WTC11 (cell line): ENCODE measurements at regions not wholly inside any gene's neighbourhood (a gene's known extent, or its start where the extent isn't known, plus 50 kb on each side); places are given as distances from the start of the nearest gene placed in this dataset.

Source experiments
- ATAC-seq: fragments of 200-7000 bp; cut with Tn5 transposase; 2 replicates; pipeline ENCODE4 v1.10.0; 2021; ENCODE audit warnings: mild to moderate bottlenecking, moderate library complexity
- CTCF ChIA-PET: fragments of 300-600 bp; sonication (Branson Sonifier 250); formaldehyde crosslinking; loops from one replicate; lab custom pipeline; 2021; ENCODE audit warnings: antibody characterized with exemption; lab: Charles Lee
- POLR2A ChIA-PET: fragments of 350-600 bp; sonication (Branson Sonifier 250); formaldehyde crosslinking; loops from one replicate; lab custom pipeline; 2021; ENCODE audit warnings: antibody characterized with exemption; lab: Charles Lee
- DNase-seq: peaks from one replicate; pipeline ENCODE4 v3.0.0; 2021; ENCODE audit warnings: low spot score
- H3K27ac Mint-ChIP-seq: 2 replicates; pipeline ENCODE4 v1.8.0; 2021; ENCODE audit warnings: mixed read lengths
- H3K27me3 Mint-ChIP-seq: 2 replicates; pipeline ENCODE4 v1.8.0; 2021; ENCODE audit warnings: low read depth, mild to moderate bottlenecking, moderate library complexity, mixed read lengths
- H3K36me3 Mint-ChIP-seq: 2 replicates; pipeline ENCODE4 v1.8.0; 2021; ENCODE audit warnings: mixed read lengths
- H3K4me1 Mint-ChIP-seq: 2 replicates; pipeline ENCODE4 v1.8.0; 2022; ENCODE audit warnings: mixed read lengths
- H3K4me3 Mint-ChIP-seq: 2 replicates; pipeline ENCODE4 v1.8.0; 2021; ENCODE audit warnings: mild to moderate bottlenecking, moderate library complexity, mixed read lengths
- H3K9me3 Mint-ChIP-seq: 2 replicates; pipeline ENCODE4 v1.8.0; 2021; ENCODE audit warnings: mixed read lengths
- ATF1 ChIP-seq: sonication (generic); formaldehyde crosslinking; IDR thresholded peaks from 2 replicates; pipeline ENCODE4 v1.8.1; 2023; ENCODE audit warnings: mild to moderate bottlenecking, moderate library complexity, missing genetic modification reagents
- ELF4 ChIP-seq: sonication (generic); formaldehyde crosslinking; IDR thresholded peaks from 2 replicates; pipeline ENCODE4 v1.8.1; 2022; ENCODE audit warnings: low read depth, mild to moderate bottlenecking, moderate library complexity, missing genetic modification reagents
- EMX1 ChIP-seq: fragments of 250-450 bp; sonication (Bioruptor Pico); IDR thresholded peaks from 2 replicates; pipeline ENCODE4 v1.8.0; 2021; ENCODE audit warnings: mild to moderate bottlenecking
- ESRRA ChIP-seq: sonication (generic); formaldehyde crosslinking; IDR thresholded peaks from 2 replicates; pipeline ENCODE4 v1.8.1; 2022; ENCODE audit warnings: mild to moderate bottlenecking, missing genetic modification reagents, borderline replicate concordance
- GRHL2 ChIP-seq: fragments of 250-450 bp; sonication (Bioruptor Pico); IDR thresholded peaks from 2 replicates; pipeline ENCODE4 v1.8.0; 2022; ENCODE audit warnings: mild to moderate bottlenecking, moderate library complexity; ENCODE audit not compliant: insufficient replicate concordance, severe bottlenecking
- JAZF1 ChIP-seq: fragments of 250-450 bp; sonication (Bioruptor Pico); IDR thresholded peaks from 2 replicates; pipeline ENCODE4 v1.9.0; 2021; ENCODE audit warnings: moderate library complexity, mild to moderate bottlenecking, inconsistent platforms
- NFE2L1 ChIP-seq: sonication (generic); formaldehyde crosslinking; IDR thresholded peaks from 2 replicates; pipeline ENCODE4 v1.8.1; 2023; ENCODE audit warnings: missing genetic modification reagents
- NFYB ChIP-seq: sonication (generic); formaldehyde crosslinking; conservative IDR thresholded peaks from 2 replicates; pipeline ENCODE4 v1.8.0; 2022; ENCODE audit warnings: low read depth, missing genetic modification reagents
- NR2C2 ChIP-seq: sonication (generic); formaldehyde crosslinking; IDR thresholded peaks from 2 replicates; pipeline ENCODE4 v1.8.0; 2022; ENCODE audit warnings: mild to moderate bottlenecking, missing genetic modification reagents
- SMAD3 ChIP-seq: sonication (generic); formaldehyde crosslinking; IDR thresholded peaks from 2 replicates; pipeline ENCODE4 v1.8.0; 2022; ENCODE audit warnings: missing genetic modification reagents, mild to moderate bottlenecking, borderline replicate concordance
- SP1 ChIP-seq: sonication (generic); formaldehyde crosslinking; conservative IDR thresholded peaks from 2 replicates; pipeline ENCODE4 v1.8.1; 2022; ENCODE audit warnings: missing genetic modification reagents
- TCF7 ChIP-seq: sonication (generic); formaldehyde crosslinking; IDR thresholded peaks from 2 replicates; pipeline ENCODE4 v1.8.0; 2022; ENCODE audit warnings: mild to moderate bottlenecking, low read depth, missing genetic modification reagents, moderate library complexity
- ZBTB21 ChIP-seq: sonication (generic); formaldehyde crosslinking; IDR thresholded peaks from 2 replicates; pipeline ENCODE4 v1.8.1; 2023; ENCODE audit warnings: mild to moderate bottlenecking, missing genetic modification reagents, borderline replicate concordance
- ZNF219 ChIP-seq: sonication (generic); formaldehyde crosslinking; IDR thresholded peaks from 2 replicates; pipeline ENCODE4 v1.8.0; 2023; ENCODE audit warnings: missing genetic modification reagents, mild to moderate bottlenecking, borderline replicate concordance
- ZNF263 ChIP-seq: sonication (generic); formaldehyde crosslinking; IDR thresholded peaks from 2 replicates; pipeline ENCODE4 v1.8.1; 2022; ENCODE audit warnings: low read depth, mild to moderate bottlenecking, moderate library complexity, missing genetic modification reagents
- ZNF396 ChIP-seq: fragments of 250-450 bp; sonication (Bioruptor Pico); IDR thresholded peaks from 2 replicates; pipeline ENCODE4 v1.8.0; 2021; ENCODE audit warnings: mild to moderate bottlenecking, moderate library complexity, borderline replicate concordance
- ZNF416 ChIP-seq: fragments of 250-450 bp; sonication (Bioruptor Pico); IDR thresholded peaks from 2 replicates; pipeline ENCODE4 v1.9.0; 2021; ENCODE audit warnings: mild to moderate bottlenecking, inconsistent platforms
- ZNF671 ChIP-seq: fragments of 250-450 bp; sonication (Bioruptor Pico); IDR thresholded peaks from 2 replicates; pipeline ENCODE4 v1.8.0; 2021; ENCODE audit warnings: mild to moderate bottlenecking
- TF ChIP-seq, protein P1 (sequence below): sonication (generic); formaldehyde crosslinking; IDR thresholded peaks from 2 replicates; pipeline ENCODE4 v1.8.1; 2022; ENCODE audit warnings: missing genetic modification reagents, borderline replicate concordance
- TF ChIP-seq, protein P2 (sequence below): sonication (generic); formaldehyde crosslinking; IDR thresholded peaks from 2 replicates; pipeline ENCODE4 v1.8.0; 2022; ENCODE audit warnings: mild to moderate bottlenecking, missing genetic modification reagents
- TF ChIP-seq, protein P3 (sequence below): sonication (generic); formaldehyde crosslinking; IDR thresholded peaks from 2 replicates; pipeline ENCODE4 v1.8.1; 2023; ENCODE audit warnings: mild to moderate bottlenecking, missing genetic modification reagents, moderate library complexity
- TF ChIP-seq, protein P4 (sequence below): fragments of 250-450 bp; sonication (Bioruptor Pico); IDR thresholded peaks from 2 replicates; pipeline ENCODE4 v1.9.0; 2021; ENCODE audit warnings: mild to moderate bottlenecking
- TF ChIP-seq, protein P5 (sequence below): sonication (generic); formaldehyde crosslinking; IDR thresholded peaks from 2 replicates; pipeline ENCODE4 v1.8.1; 2022; ENCODE audit warnings: low read depth, missing genetic modification reagents, borderline replicate concordance
- TF ChIP-seq, protein P6 (sequence below): fragments of 250-450 bp; sonication (Bioruptor Pico); IDR thresholded peaks from 2 replicates; pipeline ENCODE4 v1.9.0; 2021; ENCODE audit warnings: moderate library complexity, mild to moderate bottlenecking, inconsistent platforms, borderline replicate concordance
- TF ChIP-seq, protein P7 (sequence below): sonication (generic); formaldehyde crosslinking; conservative IDR thresholded peaks from 2 replicates; pipeline ENCODE4 v1.8.1; 2023; ENCODE audit warnings: mild to moderate bottlenecking, low read depth, missing genetic modification reagents, moderate library complexity
- TF ChIP-seq, protein P8 (sequence below): sonication (generic); formaldehyde crosslinking; conservative IDR thresholded peaks from 2 replicates; pipeline ENCODE4 v1.8.1; 2022; ENCODE audit warnings: mild to moderate bottlenecking, missing genetic modification reagents

DNA sequence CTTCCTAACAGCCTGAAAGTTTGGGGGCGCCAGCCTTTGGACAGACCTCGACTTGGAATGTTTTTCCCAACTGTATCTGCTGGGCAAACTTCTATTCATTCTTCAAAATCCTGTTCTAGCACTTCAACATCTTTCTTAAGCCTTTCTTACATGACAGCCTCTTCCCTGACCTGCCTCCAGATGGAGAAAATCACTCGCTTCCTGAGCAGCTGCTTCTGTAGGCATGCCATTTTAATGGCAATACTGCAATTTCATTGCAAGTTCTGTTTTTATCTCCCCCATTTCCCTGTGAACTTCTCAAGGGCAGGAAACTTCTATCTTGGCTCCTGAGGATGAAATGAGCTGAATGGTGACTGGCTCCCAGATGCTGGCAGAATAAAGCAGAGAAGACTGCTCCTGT is 128.8 kb upstream of the ASIC2 start:
- DNase-seq (no peak), ATAC-seq (no peak)
- peaks cover 9% of the 10 kb centered on the region; the same call in 1 of the 2 replicates for H3K27me3 Mint-ChIP-seq
- no peaks in the 10 kb centered on the region for H3K4me1 Mint-ChIP-seq
- H3K4me3 Mint-ChIP-seq = no peak overlapping the region
- POLR2A ChIA-PET = no interaction called here
- TF ChIP-seq EMX1 (CRISPR knock-in tag) (no peak), SMAD3 (CRISPR knock-in tag) (no peak), NFE2L1 (CRISPR knock-in tag) (no peak), ATF1 (CRISPR knock-in tag) (no peak), ESRRA (CRISPR knock-in tag) (no peak), NR2C2 (CRISPR knock-in tag) (no peak), ZNF671 (CRISPR knock-in tag) (no peak), ZBTB21 (no peak), SP1 (CRISPR knock-in tag) (no peak), ZNF396 (CRISPR knock-in tag) (no peak), ZNF219 (CRISPR knock-in tag) (no peak), NFYB (CRISPR knock-in tag) (no peak)
- TF ChIP-seq, protein P1, sequence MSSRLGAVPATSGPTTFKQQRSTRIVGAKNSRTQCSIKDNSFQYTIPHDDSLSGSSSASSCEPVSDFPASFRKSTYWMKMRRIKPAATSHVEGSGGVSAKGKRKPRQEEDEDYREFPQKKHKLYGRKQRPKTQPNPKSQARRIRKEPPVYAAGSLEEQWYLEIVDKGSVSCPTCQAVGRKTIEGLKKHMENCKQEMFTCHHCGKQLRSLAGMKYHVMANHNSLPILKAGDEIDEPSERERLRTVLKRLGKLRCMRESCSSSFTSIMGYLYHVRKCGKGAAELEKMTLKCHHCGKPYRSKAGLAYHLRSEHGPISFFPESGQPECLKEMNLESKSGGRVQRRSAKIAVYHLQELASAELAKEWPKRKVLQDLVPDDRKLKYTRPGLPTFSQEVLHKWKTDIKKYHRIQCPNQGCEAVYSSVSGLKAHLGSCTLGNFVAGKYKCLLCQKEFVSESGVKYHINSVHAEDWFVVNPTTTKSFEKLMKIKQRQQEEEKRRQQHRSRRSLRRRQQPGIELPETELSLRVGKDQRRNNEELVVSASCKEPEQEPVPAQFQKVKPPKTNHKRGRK (CRISPR knock-in tag) = no peak
- TF ChIP-seq, protein P2, sequence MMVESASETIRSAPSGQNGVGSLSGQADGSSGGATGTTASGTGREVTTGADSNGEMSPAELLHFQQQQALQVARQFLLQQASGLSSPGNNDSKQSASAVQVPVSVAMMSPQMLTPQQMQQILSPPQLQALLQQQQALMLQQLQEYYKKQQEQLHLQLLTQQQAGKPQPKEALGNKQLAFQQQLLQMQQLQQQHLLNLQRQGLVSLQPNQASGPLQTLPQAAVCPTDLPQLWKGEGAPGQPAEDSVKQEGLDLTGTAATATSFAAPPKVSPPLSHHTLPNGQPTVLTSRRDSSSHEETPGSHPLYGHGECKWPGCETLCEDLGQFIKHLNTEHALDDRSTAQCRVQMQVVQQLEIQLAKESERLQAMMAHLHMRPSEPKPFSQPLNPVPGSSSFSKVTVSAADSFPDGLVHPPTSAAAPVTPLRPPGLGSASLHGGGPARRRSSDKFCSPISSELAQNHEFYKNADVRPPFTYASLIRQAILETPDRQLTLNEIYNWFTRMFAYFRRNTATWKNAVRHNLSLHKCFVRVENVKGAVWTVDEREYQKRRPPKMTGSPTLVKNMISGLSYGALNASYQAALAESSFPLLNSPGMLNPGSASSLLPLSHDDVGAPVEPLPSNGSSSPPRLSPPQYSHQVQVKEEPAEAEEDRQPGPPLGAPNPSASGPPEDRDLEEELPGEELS = no peak
- TF ChIP-seq, protein P3, sequence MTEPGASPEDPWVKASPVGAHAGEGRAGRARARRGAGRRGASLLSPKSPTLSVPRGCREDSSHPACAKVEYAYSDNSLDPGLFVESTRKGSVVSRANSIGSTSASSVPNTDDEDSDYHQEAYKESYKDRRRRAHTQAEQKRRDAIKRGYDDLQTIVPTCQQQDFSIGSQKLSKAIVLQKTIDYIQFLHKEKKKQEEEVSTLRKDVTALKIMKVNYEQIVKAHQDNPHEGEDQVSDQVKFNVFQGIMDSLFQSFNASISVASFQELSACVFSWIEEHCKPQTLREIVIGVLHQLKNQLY (CRISPR knock-in tag) = no peak
- TF ChIP-seq, protein P4, sequence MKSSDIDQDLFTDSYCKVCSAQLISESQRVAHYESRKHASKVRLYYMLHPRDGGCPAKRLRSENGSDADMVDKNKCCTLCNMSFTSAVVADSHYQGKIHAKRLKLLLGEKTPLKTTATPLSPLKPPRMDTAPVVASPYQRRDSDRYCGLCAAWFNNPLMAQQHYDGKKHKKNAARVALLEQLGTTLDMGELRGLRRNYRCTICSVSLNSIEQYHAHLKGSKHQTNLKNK (CRISPR knock-in tag) = no peak
- TF ChIP-seq, protein P5, sequence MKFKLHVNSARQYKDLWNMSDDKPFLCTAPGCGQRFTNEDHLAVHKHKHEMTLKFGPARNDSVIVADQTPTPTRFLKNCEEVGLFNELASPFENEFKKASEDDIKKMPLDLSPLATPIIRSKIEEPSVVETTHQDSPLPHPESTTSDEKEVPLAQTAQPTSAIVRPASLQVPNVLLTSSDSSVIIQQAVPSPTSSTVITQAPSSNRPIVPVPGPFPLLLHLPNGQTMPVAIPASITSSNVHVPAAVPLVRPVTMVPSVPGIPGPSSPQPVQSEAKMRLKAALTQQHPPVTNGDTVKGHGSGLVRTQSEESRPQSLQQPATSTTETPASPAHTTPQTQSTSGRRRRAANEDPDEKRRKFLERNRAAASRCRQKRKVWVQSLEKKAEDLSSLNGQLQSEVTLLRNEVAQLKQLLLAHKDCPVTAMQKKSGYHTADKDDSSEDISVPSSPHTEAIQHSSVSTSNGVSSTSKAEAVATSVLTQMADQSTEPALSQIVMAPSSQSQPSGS = no peak
- TF ChIP-seq, protein P6, sequence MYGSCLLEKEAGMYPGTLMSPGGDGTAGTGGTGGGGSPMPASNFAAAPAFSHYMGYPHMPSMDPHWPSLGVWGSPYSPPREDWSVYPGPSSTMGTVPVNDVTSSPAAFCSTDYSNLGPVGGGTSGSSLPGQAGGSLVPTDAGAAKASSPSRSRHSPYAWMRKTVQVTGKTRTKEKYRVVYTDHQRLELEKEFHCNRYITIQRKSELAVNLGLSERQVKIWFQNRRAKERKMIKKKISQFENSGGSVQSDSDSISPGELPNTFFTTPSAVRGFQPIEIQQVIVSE = no peak
- H3K27ac Mint-ChIP-seq = no peak overlapping the region
- H3K9me3 Mint-ChIP-seq = peaks cover 17% of the 10 kb centered on the region
- H3K36me3 Mint-ChIP-seq = no peaks in the 10 kb centered on the region
- CTCF ChIA-PET = no interaction called here

DNA sequence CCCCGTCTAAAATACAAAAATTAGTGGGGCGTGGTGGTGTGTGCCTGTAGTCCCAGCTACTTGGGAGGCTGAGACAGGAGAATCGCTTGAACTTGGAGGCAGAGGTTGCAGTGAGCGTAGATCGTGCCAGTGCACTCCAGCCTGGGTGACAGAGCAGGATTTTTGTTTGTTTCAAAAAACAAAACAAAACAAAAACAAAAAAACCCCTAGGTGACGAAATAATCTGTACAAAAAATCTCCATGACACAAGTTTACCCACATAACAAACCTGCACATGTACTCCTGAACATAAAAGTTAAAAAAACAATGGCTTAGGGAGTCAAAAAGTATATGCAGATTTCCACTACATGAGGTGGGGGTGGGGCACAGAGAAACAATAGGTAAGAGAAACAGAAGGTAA is 140.5 kb upstream of the ASIC2 start:
- DNase-seq (no peak), ATAC-seq (no peak)
- Mint-ChIP-seq H3K27ac (no peak overlapping the region), H3K4me1 (no peaks in the 10 kb centered on the region), H3K27me3 (peaks cover 9% of the 10 kb centered on the region), H3K9me3 (peaks cover 5% of the 10 kb centered on the region; the same call in 1 of the 2 replicates), H3K36me3 (no peaks in the 10 kb centered on the region), H3K4me3 (no peak overlapping the region)
- ChIA-PET CTCF (no interaction called here), POLR2A (no interaction called here)
- TF ChIP-seq GRHL2 (CRISPR knock-in tag) = no peak
- TF ChIP-seq TCF7 (CRISPR knock-in tag) = no peak
- TF ChIP-seq, protein P7, sequence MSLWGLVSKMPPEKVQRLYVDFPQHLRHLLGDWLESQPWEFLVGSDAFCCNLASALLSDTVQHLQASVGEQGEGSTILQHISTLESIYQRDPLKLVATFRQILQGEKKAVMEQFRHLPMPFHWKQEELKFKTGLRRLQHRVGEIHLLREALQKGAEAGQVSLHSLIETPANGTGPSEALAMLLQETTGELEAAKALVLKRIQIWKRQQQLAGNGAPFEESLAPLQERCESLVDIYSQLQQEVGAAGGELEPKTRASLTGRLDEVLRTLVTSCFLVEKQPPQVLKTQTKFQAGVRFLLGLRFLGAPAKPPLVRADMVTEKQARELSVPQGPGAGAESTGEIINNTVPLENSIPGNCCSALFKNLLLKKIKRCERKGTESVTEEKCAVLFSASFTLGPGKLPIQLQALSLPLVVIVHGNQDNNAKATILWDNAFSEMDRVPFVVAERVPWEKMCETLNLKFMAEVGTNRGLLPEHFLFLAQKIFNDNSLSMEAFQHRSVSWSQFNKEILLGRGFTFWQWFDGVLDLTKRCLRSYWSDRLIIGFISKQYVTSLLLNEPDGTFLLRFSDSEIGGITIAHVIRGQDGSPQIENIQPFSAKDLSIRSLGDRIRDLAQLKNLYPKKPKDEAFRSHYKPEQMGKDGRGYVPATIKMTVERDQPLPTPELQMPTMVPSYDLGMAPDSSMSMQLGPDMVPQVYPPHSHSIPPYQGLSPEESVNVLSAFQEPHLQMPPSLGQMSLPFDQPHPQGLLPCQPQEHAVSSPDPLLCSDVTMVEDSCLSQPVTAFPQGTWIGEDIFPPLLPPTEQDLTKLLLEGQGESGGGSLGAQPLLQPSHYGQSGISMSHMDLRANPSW (CRISPR knock-in tag) = no peak
- no peak for TF ChIP-seq ZNF416
- TF ChIP-seq NFE2L1 (CRISPR knock-in tag) = no peak
- no peak for TF ChIP-seq ZNF263
- no peak for TF ChIP-seq EMX1 (CRISPR knock-in tag)
- TF ChIP-seq, protein P8, sequence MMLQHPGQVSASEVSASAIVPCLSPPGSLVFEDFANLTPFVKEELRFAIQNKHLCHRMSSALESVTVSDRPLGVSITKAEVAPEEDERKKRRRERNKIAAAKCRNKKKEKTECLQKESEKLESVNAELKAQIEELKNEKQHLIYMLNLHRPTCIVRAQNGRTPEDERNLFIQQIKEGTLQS = no peak
- TF ChIP-seq ESRRA (CRISPR knock-in tag) = no peak
- TF ChIP-seq JAZF1 = no peak
- TF ChIP-seq ELF4 (CRISPR knock-in tag) = no peak
